Type B pancreatic cell (in vitro differentiated cells): ENCODE measurements at regions not wholly inside any gene's neighbourhood (a gene's known extent, or its start where the extent isn't known, plus 50 kb on each side); places are given as distances from the start of the nearest gene placed in this dataset.

ENCODE experiments used
- DNase-seq: peaks from one replicate; pipeline ENCODE4 v3.0.0; 2021; ENCODE audit warnings: mixed read lengths; ENCODE audit not compliant: unreplicated experiment; ENCODE audit errors: extremely low spot score
- H3K27ac Mint-ChIP-seq: 2 replicates; pipeline ENCODE4 v1.8.0; 2021; ENCODE audit warnings: mild to moderate bottlenecking, mixed read lengths
- H3K27me3 Mint-ChIP-seq: 2 replicates; pipeline ENCODE4 v1.8.0; 2021; ENCODE audit warnings: mixed read lengths
- H3K36me3 Mint-ChIP-seq: 2 replicates; pipeline ENCODE4 v1.8.0; 2021; ENCODE audit warnings: mixed read lengths
- H3K4me1 Mint-ChIP-seq: one replicate; pipeline ENCODE4 v1.8.0; 2021; ENCODE audit warnings: mixed read lengths; ENCODE audit not compliant: unreplicated experiment
- H3K4me3 Mint-ChIP-seq: 2 replicates; pipeline ENCODE4 v1.8.0; 2021; ENCODE audit warnings: mild to moderate bottlenecking, mixed read lengths
- H3K9me3 Mint-ChIP-seq: 2 replicates; pipeline ENCODE4 v1.8.0; 2021; ENCODE audit warnings: mixed read lengths
- TF ChIP-seq, protein P1 (sequence below): fragments of 200-600 bp; sonication (generic); conservative IDR thresholded peaks from 2 replicates; pipeline ENCODE4 v1.5.0; 2021; ENCODE audit warnings: antibody characterized with exemption, mild to moderate bottlenecking

DNA sequence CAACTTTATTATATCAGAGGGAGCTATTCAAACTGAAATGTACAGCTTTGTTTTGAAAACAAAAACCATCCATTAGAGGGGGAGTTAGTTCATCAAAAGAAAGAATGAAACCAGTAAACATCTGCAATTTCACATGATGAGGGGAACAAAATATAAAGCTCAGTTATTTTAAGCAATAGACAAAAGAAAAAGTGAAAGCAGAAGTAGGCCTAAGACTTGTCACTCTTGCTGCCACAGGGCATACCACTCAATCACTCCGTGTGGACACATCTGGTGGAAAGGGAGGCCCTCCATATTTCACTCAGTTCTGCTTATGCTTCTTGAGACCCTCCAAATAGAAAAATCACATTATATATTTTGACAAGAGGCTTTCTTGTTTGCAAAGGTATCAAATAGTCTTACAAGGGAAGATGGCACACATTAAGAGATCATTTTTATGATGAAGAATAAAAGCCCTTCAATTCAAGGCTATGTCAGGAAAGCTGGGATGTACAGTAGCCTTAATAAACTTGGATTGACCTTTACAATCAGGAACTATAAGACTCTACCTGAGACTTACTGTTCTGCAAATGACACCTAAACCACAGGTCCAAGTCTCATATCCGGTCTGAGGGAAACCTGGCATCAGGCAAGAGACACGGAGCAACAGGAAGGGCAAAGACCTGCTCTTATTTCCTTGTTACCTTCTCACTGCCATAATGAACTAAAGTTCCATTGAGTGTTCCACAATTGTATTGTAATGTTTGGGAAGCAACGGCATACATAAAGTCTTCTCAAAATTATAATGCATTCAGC is 222.5 kb upstream of the GRIP1 start:
- Mint-ChIP-seq H3K9me3 (no peaks in the 10 kb centered on the region), H3K27me3 (no peaks in the 10 kb centered on the region), H3K4me3 (no peak overlapping the region), H3K27ac (no peak overlapping the region), H3K4me1 (peaks cover 35% of the 10 kb centered on the region), H3K36me3 (no peaks in the 10 kb centered on the region)
- DNase-seq = no peak
- TF ChIP-seq, protein P1, sequence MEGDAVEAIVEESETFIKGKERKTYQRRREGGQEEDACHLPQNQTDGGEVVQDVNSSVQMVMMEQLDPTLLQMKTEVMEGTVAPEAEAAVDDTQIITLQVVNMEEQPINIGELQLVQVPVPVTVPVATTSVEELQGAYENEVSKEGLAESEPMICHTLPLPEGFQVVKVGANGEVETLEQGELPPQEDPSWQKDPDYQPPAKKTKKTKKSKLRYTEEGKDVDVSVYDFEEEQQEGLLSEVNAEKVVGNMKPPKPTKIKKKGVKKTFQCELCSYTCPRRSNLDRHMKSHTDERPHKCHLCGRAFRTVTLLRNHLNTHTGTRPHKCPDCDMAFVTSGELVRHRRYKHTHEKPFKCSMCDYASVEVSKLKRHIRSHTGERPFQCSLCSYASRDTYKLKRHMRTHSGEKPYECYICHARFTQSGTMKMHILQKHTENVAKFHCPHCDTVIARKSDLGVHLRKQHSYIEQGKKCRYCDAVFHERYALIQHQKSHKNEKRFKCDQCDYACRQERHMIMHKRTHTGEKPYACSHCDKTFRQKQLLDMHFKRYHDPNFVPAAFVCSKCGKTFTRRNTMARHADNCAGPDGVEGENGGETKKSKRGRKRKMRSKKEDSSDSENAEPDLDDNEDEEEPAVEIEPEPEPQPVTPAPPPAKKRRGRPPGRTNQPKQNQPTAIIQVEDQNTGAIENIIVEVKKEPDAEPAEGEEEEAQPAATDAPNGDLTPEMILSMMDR = no peak

DNA sequence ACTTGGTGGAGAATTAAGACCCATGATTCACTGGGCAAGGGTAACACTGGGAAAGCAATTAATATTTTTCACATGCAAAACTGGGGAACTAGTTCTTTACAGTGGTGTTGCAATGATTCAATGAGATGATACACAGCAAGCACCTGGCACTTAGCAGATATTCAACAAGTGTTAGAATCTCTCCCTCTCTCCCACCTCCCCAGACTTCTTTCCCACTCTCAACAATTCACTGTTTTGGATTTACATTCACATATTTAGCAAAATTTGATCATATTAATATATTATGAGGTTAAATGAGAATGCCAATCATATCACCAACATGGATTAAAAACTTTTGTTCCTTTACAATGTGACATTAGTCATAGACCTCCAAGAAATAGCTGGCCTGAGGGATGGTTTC is 223.1 kb upstream of the GRIP1 start:
- H3K27me3 Mint-ChIP-seq = no peaks in the 10 kb centered on the region
- no peak overlapping the region for H3K4me3 Mint-ChIP-seq
- H3K4me1 Mint-ChIP-seq = peaks cover 35% of the 10 kb centered on the region

DNA sequence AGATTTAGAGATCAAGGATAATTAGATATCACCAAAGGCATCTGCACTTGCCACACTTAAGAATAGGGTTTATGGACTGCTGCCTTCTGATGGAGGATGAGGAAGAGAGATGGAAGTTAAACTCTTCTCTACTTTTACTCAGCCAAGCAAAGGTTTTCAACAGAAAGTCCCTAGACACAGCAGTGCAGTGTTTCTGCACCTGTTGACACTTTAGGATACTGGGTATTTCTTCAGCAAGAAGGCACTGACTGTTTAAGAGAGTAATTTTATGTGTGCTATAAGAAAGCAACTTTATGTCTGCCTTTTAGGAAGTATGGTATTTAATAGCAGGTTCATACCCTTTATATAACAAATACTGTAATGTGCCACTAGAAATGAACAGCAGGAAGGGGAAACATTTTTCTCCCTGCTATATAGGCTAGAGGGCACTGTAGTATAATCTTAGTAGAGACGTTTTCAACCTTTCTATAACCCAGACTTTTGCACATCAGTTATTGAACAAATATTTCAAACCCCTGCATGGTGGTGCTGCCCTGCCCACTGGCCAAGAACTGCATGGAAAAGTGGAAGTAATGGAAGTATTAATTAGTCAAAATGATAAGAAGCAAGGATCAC is 225.0 kb upstream of the GRIP1 start:
- H3K4me3 Mint-ChIP-seq = no peak overlapping the region
- no peaks in the 10 kb centered on the region for H3K36me3 Mint-ChIP-seq
- no peak overlapping the region for H3K27ac Mint-ChIP-seq
- DNase-seq = no peak
- no peaks in the 10 kb centered on the region for H3K9me3 Mint-ChIP-seq
- TF ChIP-seq, protein P1 = no peak
- no peaks in the 10 kb centered on the region for H3K27me3 Mint-ChIP-seq
- peaks cover 23% of the 10 kb centered on the region for H3K4me1 Mint-ChIP-seq

More for the DNA sequence above, 223.1 kb upstream of the GRIP1 start:
- DNase-seq = no peak
- no peaks in the 10 kb centered on the region for H3K36me3 Mint-ChIP-seq
- H3K27ac Mint-ChIP-seq = no peak overlapping the region
- TF ChIP-seq, protein P1 = no peak
- H3K9me3 Mint-ChIP-seq = no peaks in the 10 kb centered on the region

DNA sequence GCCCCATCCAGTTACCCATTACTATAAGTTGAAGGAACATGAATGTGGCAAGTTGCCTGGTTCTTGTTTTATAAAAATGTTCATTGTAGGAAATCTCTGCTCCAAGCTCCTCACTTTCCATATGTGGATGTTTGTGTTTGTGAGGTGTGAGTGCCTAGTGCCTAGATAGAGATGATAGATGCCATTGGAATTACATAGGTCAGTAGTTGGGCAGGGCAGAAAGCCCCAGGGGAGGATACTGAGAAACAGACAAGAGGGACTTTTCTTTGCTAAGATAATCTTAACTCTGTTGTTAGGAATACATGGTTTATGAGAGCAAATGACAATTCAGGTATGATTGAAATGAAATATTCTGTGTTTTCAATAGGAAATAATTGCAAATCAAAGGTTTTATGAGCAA is 226.3 kb upstream of the GRIP1 start:
- peaks cover 6% of the 10 kb centered on the region for H3K9me3 Mint-ChIP-seq
- DNase-seq = no peak
- TF ChIP-seq, protein P1 = no peak
- peaks cover 15% of the 10 kb centered on the region for H3K4me1 Mint-ChIP-seq
- peaks cover 4% of the 10 kb centered on the region for H3K36me3 Mint-ChIP-seq
- no peaks in the 10 kb centered on the region for H3K27me3 Mint-ChIP-seq
- no peak overlapping the region for H3K27ac Mint-ChIP-seq
- no peak overlapping the region for H3K4me3 Mint-ChIP-seq

DNA sequence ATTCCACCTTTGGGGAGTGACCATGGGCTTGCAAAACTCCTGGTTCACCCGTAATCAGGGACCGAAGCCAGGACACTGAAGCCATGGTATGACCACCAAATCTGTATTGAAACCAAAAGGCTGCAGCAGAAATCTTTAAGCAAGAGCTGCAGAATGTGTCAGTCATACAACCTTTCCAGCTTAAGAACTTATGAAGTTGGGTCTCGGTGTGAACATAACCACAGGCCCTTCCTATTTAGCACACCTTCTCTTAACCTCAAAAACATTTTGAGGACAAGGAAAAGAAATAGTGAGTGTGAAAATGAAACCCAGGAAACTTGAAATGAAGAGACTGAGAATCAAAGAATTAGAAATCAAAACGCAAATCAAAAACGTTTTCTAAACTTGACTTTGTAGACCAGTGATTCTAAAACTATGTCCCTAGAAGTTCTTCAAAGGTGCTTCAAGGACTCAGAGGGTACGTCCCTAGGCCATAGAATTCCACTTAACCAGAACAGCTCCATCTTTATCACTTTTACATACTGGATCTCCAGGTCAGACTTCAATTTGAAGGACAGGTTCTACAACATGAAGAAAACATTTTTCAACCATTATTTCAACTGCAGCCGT is 231.6 kb upstream of the GRIP1 start:
- Mint-ChIP-seq H3K27me3 (no peaks in the 10 kb centered on the region), H3K9me3 (peaks cover 7% of the 10 kb centered on the region), H3K27ac (no peak overlapping the region), H3K4me3 (no peak overlapping the region), H3K4me1 (peaks cover 5% of the 10 kb centered on the region), H3K36me3 (peaks cover 4% of the 10 kb centered on the region)
- TF ChIP-seq, protein P1 = no peak
- no peak for DNase-seq
